ENCODE measurements at regions not wholly inside any gene's neighbourhood (a gene's known extent, or its start where the extent isn't known, plus 50 kb on each side); places are given as distances from the start of the nearest gene placed in this dataset.

DNA sequence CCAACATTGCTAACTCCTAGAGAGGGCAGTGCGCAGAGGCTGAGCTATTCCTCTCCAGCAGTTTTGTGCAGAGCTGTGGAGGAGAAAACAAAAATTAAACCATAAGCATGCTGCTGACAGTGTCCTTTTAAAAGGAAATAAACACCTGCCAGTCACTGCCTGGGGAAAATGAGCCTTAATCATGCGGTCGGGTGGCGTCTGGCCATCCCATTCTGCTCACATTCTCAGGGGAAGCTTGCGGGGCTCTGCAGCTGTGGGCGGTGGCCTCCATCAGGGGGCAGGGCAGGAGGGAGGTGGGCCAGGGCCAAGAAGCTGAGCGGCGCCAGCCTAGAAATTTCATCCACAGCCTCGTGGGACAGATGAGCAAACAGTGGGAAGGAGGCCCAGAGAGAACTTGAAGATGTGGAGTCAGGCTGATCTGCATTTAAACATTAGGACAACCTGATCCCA is 71.0 kb upstream of the TP53I11 start:
- peak; percentile 58 to 88 for DNase-seq (ENCODE audit: low read depth in 2 of 2)
- H3K4me3 ChIP-seq (replicated peaks in 1 of 2; ENCODE audit: low read depth in 2 of 2, low read length in 2 of 2), result no peak overlapping the region
- TF ChIP-seq, protein P1, sequence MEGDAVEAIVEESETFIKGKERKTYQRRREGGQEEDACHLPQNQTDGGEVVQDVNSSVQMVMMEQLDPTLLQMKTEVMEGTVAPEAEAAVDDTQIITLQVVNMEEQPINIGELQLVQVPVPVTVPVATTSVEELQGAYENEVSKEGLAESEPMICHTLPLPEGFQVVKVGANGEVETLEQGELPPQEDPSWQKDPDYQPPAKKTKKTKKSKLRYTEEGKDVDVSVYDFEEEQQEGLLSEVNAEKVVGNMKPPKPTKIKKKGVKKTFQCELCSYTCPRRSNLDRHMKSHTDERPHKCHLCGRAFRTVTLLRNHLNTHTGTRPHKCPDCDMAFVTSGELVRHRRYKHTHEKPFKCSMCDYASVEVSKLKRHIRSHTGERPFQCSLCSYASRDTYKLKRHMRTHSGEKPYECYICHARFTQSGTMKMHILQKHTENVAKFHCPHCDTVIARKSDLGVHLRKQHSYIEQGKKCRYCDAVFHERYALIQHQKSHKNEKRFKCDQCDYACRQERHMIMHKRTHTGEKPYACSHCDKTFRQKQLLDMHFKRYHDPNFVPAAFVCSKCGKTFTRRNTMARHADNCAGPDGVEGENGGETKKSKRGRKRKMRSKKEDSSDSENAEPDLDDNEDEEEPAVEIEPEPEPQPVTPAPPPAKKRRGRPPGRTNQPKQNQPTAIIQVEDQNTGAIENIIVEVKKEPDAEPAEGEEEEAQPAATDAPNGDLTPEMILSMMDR (IDR thresholded peaks at IDR 0.05; ENCODE audit: low read depth, low read length), result no peak

DNA sequence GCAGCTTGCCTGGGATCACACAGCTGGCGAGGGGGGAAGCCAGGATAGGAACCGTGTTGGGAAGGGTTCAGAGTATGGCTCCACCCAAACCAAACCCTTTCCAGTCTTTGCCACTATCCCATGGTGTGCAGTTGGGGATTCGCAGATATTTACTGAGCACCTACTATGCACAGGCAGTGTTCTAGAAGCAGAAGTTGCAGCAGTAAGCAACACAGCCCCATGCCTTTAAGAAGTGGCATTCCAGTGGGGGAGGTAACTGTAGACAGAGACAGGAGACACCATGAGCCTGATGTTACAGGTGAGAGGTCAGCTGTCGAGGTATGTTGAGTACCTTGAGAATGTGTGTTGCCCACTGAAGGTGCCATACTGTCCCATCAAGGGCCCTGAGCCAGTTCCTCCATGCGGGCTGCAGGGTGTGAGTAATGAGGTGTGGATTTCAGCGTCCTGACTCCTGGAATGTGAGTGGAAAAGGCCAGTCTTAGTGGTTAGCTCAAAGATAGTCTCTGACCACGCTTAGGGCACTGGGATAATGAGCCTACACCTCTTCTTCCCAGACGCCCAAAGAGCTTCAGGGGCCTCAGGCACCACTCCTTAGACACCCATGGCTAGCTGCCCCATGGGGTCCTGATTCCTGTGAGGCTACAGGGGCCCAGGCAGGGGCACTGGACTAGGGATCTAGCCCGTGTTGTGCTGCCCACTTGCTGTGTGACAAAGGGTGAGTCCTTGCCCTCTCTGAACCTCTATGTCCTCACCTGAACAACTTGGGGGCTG is 71.8 kb upstream of the TP53I11 start:
- no peak overlapping the region for H3K4me3 ChIP-seq (replicated peaks in 1 of 2; ENCODE audit: low read depth in 2 of 2, low read length in 2 of 2)
- TF ChIP-seq, protein P1 (IDR thresholded peaks at IDR 0.05; ENCODE audit: low read depth, low read length), result no peak
- DNase-seq (ENCODE audit: low read depth in 2 of 2), result peak in 1 of 2 donors; percentile 53

DNA sequence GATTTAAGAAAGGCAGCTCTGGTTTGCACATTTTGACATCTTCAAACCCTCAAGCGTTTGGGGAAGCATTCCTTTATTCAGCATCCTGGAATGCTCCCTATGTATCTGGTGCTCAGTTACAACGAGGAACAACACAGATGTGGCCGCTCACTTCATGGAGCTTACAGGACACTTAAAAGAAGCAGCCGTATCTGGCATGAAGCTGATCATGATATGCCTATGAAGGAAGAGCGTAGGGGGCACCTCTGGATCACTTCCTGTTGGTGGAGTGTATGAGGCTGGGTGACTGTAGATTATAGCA is 72.3 kb upstream of the TP53I11 start:
- no peak overlapping the region for H3K4me3 ChIP-seq (replicated peaks in 1 of 2; ENCODE audit: low read depth in 2 of 2, low read length in 2 of 2)
- no peak for DNase-seq (ENCODE audit: low read depth in 2 of 2)
- TF ChIP-seq, protein P1 (IDR thresholded peaks at IDR 0.05; ENCODE audit: low read depth, low read length), result no peak

DNA sequence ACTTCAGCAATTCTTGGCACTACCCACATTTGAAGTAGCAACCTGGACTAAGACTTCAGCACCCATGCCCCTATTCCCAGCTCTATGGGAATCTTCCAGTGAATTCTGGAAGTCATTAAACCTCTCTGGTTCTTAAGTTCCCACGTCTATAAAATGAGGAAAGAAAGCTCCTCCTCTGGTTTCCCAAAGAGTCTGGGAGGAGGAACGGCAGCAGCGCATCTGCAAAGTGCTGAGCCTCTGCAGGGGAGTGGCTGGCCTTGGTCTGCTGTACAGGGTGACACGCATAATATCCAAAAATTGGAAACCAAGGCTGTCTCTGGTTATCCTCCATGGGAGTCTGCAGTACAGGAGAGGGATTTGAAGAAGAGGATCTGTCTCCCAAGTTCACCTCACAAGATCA is 73.6 kb upstream of the TP53I11 start:
- no peak for DNase-seq (ENCODE audit: low read depth in 2 of 2)
- no peak overlapping the region for H3K4me3 ChIP-seq (replicated peaks in 1 of 2; ENCODE audit: low read depth in 2 of 2, low read length in 2 of 2)
- TF ChIP-seq, protein P1 (IDR thresholded peaks at IDR 0.05; ENCODE audit: low read depth, low read length), result no peak

DNA sequence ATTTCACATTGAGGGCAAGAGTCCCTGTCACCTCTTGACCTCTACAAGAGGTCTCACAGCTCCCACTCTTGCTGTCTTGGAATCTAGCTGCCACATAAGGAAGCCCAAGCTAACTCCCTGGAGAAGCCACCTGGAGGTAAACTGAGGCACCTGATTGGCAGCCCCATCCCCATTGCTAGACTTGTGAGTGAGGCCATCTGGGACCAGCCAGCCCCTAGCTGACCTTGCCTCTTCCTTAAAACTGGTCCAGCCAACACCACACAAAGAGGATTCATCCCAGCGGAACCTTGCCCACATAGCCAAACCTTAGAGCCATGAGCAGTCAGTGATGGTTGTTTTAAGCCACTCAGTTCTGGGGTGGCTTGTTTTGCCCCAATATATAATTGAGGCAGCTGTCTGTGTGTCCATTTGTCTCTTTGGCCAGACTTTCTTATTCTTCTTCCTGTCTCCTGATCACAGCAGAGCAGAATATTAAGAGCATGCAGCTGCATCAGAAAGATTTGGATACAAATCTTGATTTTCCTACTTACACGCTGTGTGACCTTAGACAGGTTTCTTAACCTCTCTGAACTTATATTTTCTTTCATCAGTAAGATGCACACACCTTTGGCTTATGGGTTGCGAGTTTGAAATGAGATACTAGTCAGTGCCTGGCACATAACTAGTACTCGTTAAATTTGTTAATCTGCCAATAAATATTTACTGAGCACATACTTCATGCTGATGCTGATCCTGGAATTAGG is 74.3 kb upstream of the TP53I11 start:
- TF ChIP-seq, protein P1 (IDR thresholded peaks at IDR 0.05; ENCODE audit: low read depth, low read length), result no peak
- H3K4me3 ChIP-seq (replicated peaks in 1 of 2; ENCODE audit: low read depth in 2 of 2, low read length in 2 of 2), result no peak overlapping the region
- no peak for DNase-seq (ENCODE audit: low read depth in 2 of 2)

DNA sequence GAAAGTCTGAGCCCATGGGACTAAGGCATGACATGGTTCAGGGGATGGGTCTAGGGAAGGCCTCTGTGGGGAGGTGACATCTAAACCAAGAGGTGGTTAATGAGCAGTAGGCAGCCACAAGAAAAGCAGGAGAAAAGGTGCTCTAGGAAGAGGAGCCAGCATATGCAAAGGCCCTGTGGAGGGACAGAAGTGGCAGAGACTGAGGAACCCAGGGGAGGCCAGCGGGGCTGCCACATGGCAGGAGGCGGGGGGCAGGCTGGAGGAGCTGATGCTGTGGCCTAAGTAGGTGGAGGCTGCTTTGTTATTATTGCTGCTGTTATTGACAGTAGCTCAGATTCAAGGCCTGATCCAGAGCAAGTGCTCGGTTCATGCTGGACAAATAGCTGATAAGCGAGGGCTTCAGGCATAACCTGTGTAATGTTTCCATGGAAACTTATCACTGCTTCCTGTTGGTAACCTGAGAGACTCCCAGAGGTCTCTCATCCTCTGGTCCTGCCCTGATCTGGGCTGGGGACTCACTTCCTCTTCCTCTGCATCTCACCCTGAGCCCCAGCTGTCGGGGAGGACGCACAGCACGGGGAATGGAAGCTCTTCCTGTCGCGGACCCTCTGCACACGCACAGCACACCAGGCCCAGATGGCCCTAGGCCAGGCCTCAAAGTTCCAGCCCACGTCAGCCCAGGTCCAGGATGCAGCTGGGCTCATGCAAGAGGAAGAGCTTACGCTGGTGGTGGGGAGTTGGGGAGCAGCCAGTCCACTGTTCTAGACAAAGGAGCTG is 75.2 kb upstream of the TP53I11 start:
- peak; percentile 71 to 87 for DNase-seq (ENCODE audit: low read depth in 2 of 2)
- H3K4me3 ChIP-seq (replicated peaks in 1 of 2; ENCODE audit: low read depth in 2 of 2, low read length in 2 of 2), result no peak overlapping the region
- TF ChIP-seq, protein P1 (IDR thresholded peaks at IDR 0.05; ENCODE audit: low read depth, low read length), result no peak

Data from cardiac fibroblast (primary cell).